GM18867 (cell line): ENCODE measurements at regions not wholly inside any gene's neighbourhood (a gene's known extent, or its start where the extent isn't known, plus 50 kb on each side); places are given as distances from the start of the nearest gene placed in this dataset.
A peak's percentile ranks its signal among the peaks of the same experiment; 100 is the strongest.

Source experiments
- ATAC-seq: cut with Tn5 transposase; IDR thresholded peaks from one replicate; pipeline ENCODE4 v1.9.1; 2021; ENCODE audit warnings: mild to moderate bottlenecking, moderate library complexity; ENCODE audit not compliant: unreplicated experiment

DNA sequence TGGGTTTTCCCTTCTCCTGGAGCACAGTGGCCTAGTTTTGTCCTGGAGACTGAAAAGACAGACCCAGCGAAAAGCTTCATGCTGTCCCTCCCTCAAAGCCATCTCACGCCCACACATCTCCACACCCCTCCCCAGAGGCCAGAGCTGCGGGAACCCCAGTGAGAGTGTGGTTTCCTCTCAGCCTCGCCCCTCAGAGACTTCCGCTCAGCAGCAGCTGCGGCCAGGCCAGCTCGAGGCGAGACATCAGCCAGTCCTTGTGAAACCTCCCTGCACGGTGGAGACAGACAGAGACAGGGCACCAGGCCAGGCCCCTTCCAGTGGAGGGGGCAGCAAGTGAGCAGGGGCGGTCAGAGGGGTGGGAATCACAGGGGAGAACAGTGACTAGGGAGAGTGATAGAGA, 77.0 kb upstream of the TNRC6C start:
- peak; percentile 90 for ATAC-seq

DNA sequence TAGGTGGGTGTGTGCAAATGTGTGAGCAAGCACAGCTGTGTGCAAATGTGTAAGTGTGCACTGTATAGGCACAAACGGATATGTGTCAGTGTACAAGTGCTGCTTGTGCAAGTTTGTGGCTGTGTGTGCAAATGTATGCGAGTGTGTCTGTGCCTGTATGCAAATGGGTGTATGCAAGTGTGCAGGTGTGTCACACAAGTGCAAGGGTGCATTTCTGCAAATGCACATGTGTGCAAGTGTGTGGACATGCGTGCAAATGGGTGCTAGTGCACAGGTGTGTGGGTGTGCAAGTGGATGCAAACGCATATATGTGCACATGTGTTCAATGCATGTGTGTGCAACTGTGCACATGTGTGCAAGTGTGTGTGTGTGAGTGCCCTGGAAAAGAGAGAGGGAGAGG, 76.5 kb upstream of the TNRC6C start:
- ATAC-seq: peak; percentile 15

DNA sequence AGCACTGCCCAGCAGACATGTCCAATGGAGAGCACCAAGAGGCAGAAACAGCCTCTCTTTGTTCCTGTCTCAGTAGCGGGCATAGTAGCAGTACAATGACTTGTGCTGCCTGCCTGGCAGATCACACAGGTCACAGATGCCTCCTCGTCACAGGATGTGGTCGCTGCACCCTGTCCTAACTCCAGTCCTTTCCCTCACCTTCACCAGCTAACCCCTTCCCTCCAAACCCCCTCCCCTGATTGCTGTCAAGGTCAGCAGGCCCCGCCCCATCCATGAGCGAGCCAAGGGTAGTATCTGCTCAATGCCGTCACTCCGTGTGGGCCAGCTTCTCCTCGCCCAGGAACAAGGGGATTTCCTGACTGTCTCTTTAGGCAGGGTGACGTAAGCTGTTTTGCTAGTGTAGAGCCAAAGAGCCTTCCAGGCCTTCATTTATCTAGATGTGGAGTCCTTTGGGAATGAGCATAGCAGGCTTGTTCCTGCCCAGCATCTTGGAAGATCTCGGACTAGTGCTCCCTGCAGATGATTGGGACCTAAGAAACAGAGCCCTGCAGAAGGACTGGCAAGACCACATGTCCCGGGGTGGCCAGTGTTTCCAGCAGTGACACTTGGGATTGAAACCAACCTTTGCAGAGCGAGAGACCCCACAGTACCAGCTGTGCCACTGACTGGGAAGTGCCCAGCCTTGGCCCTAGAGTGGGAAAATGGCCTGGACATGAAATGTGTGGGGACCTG, 75.9 kb upstream of the TNRC6C start:
- peak; percentile 37 for ATAC-seq

- no peak for ATAC-seq
These were observed 75.3 kb upstream of the TNRC6C start for GRCh38 chr17:77883213-77883650.

DNA sequence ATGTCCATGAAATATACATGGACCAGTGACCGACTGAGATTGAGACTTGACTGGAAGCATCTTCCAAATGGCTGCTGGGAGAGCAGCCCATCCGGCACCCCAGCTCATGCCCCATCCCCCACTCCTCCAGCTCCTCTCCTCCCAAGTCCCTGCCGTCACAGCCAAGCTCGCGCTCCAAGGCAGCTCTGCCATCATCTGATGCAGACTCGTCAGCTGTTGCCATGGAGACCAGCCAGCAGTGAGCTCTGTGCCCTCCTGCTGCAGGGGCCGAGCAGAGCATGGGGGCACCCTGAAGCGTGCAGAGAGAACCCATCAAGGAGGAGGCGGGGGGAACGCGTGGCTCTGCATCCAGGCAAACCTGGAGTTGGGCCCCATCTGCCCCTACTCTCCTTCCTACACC, 74.5 kb upstream of the TNRC6C start:
- no peak for ATAC-seq

DNA sequence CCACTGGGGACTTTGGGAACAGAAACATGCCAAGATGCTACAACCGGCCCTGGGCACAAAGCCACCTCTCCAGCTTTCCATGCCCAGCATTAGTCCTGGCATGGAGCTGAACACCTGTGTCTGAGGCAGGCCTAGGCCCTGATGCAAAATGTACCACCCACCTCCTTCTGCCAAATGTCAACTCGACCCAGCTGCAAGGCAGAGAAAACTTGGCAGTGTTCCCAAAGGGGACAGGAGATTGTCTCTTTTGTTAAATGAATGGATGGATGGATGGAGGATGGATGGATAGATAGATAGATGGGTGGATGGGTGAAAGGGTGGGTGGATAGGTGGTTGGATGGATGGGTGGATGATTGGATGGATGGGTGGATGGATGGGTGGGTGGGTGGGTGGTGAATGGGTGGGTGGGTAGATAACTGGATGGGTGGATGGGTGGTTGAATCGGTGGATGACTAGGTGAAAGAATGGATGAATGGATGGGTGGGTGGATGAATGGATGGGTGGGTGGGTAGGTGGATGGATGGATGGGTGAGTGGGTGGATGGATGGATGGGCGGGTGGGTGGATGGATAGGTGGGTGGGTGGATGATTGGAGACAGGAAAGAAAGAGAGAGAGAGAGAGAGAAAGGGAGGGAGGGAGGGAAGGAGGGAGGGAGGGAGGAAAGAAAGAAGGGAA, 73.4 kb upstream of the TNRC6C start:
- no peak for ATAC-seq

- ATAC-seq: no peak
These were observed 72.7 kb upstream of the TNRC6C start for GRCh38 chr17:77885678-77886386.

DNA sequence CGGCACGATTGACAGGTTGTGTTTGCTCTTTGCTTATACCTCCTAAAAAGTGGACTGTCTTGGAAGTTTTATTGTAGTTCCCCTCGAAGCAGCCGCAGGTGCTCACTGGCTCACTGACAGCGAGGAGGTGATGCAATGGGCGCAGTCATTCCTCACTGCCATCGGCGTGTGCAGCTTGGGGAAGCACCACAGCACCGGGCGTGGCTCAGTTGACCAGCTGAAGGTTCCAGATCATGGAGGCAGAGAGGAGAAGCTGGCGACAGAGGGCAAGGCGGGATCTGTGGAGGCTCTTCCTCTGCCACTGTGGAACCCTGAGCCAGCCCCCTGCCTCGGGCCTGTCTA, 72.1 kb upstream of the TNRC6C start:
- ATAC-seq: no peak

DNA sequence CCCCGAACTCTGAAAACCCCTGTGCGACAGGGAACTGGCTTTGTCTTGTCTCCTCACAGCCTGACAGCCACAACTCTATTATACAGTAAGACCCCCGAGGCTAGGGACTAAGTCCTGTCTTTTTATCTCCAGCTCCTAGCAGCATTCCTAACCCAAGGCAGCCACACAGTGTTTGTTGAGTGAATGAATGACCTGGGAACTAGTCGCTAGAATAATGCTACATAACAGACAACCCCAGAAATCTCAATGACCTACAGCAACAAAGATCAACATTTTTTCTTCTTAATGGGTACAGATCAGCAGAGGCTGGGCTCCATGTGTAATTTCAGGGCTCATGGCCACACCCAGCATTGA, 71.4 kb upstream of the TNRC6C start:
- no peak for ATAC-seq

DNA sequence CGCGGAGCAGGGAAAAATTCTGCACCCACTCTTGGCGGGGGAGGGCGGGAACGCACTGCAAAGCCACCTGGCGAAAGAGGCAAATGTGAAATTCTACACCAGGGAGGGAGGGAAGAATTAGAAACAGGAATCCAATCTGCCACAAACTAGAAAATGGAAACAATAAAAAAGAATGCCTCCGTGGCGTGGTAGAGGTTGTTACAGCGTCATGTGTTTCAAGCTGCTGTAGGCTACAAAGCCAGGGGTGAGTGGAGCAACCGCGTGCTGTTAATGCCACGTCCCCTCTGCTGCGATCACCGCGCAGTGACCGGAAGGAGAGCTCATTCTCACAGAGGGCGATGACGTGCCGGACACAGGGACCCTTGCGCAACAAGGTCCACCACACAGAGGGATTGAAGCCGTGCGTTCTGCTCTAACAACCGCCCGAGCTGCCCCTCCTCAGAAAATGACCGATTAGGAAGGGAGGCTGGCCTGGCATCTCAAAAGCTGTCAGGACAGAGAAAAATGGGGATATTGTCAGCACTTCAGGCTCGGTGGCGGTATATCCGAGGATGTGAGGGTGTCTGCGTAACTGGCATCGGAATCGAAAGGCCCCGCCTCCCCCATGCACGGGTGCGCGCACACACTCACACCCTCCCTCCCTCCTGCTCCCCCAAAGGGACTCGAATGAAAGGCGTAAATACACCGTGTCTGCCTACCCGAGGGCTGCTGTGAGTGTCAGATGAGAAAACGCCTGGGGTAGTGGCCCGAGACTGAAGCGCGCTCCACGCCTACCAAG, 70.8 kb upstream of the TNRC6C start:
- ATAC-seq: no peak

GRCh38 chr17:77888242-77889134, 70.0 kb upstream of the TNRC6C start:
- ATAC-seq: no peak

- no peak for ATAC-seq
These were observed 69.4 kb upstream of the TNRC6C start for GRCh38 chr17:77889135-77889505.

- ATAC-seq: no peak
These were observed 68.4 kb upstream of the TNRC6C start for GRCh38 chr17:77889866-77890760.

DNA sequence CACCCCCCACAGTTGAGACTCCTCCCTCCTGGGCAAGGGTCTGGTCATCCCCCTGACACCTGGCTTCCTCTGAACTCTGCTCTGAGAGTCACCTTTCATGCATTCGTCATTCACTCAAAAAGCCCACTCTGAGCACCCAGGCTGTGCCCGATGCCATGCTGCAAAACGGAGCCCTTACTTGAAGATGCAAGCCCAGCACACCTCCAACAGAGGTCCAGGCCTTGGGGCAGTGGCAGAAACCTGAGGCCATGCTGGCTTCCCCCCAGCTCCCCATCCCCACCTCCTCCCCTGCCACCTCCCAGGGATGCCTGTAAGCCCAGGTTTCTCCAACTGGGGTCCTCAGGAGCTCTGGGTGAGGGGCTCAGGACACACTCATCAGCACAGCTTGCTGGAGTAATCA, 67.7 kb upstream of the TNRC6C start:
- ATAC-seq: no peak

DNA sequence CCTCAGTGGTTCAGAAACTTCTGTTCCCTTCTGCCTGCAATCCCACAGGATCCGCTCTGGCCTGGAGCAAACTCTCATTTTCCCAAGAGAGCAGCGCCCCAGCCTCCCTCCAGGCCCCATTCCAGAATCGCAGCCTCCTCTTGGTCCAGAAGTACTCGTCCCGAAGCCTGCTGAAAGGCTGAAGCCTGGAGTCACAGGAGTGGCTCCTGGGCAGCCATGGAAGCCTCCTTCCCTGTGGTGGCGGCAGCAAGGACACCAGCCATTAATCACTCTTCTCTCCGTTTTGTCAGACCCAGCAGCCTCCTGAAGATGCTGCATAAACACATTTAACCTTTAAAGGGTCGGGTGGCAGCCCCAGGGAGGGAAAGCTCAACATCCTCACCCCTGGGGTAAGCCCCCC, 66.9 kb upstream of the TNRC6C start:
- no peak for ATAC-seq

- ATAC-seq: no peak
These were observed 66.5 kb upstream of the TNRC6C start for GRCh38 chr17:77892031-77892430.

- ATAC-seq: no peak
These were observed 65.9 kb upstream of the TNRC6C start for GRCh38 chr17:77892469-77893143.

DNA sequence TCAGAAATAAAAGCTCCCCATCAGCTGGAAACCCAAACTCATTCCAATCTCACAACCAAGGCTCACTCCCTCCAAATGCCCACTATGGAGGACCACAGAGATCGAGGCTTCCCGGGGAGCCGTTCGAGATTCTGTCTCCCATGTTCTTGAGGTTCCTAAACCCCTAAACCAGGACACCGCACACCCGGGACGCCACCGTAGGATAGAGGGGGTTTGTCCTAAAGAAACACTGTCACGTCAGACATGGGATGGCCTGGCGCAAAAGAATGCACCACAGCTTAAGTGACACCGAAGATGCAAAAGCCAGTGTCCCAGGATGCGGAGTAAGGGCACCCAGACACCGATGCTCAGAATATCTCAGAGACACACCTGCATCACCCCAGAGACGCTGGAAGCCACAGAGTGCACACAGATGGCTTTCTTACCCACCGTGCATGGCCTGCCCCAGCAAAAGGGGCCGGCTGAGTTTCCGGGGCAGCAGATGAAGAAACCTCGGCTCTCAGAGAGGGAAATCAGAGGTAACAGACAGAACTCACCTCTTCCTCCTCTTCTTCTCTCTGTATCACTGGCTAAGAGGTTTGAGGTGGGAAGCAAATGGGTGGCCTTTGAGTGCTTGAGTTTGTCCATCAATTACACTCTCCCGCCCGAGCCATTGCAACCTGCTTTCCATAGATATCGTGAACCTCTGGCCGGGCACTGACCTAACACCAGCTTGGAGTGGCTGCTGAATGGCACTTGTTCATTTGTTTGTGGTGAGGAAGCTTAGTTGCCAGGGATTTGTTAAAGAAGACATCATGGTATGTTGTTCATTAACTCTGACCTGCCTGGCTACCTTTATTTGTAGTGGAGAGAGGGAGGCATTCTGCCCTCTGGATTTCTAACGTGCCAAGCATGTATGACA, 65.1 kb upstream of the TNRC6C start:
- no peak for ATAC-seq
